HCT116 (cell line): ENCODE measurements at regions not wholly inside any gene's neighbourhood (a gene's known extent, or its start where the extent isn't known, plus 50 kb on each side); places are given as distances from the start of the nearest gene placed in this dataset.

Source experiments
- ATAC-seq: fragments of 200-7000 bp; cut with Tn5 transposase; 2 replicates; pipeline ENCODE4 v1.9.1; 2020; ENCODE audit warnings: mild to moderate bottlenecking, moderate library complexity
- BruUV-seq: library from RNA; stranded (reverse); fragments of 400-500 nt; replicated peaks from 2 replicates; lab custom pipeline; 2021; lab: Mats Ljungman, UMichigan
- CTCF ChIA-PET: fragments of 300-600 bp; sonication (Branson Sonifier 250); formaldehyde crosslinking; loops from one replicate; lab custom pipeline; 2021; ENCODE audit warnings: antibody characterized with exemption; lab: Charles Lee
- POLR2A ChIA-PET: fragments of 300-600, 350-600 bp; sonication (Branson Sonifier 250); formaldehyde crosslinking; loops from one replicate; lab custom pipeline; 2021; ENCODE audit warnings: antibody characterized with exemption; lab: Charles Lee
- RAD21 ChIA-PET, 2 experiments: fragments of 300-600 bp; sonication (Branson Sonifier 250); formaldehyde crosslinking; loops; one replicate each; lab custom pipeline; 2023; ENCODE audit warnings: low total read pairs in 2 of 2; ENCODE audit not compliant: uncharacterized antibody in 2 of 2, unreplicated experiment in 2 of 2, low non-redundant PET in 1 of 2; lab: Charles Lee
- DNase-seq: peaks from one replicate; pipeline ENCODE4 v3.0.0-alpha.2; 2010; ENCODE audit warnings: low read depth, low spot score
- H2AFZ ChIP-seq: fragments of 200-600 bp; shearing (Covaris generic), sonication (generic); 2 replicates; pipeline ENCODE4 v1.6.1; 2017; ENCODE audit warnings: low read depth, mixed run types, mixed read lengths, antibody characterized with exemption, low read length; ENCODE audit not compliant: poor library complexity, severe bottlenecking
- H3K27ac ChIP-seq: 2 replicates; pipeline ENCODE4 v1.5.1; 2012; ENCODE audit warnings: low read depth, low read length
- H3K27me3 ChIP-seq: fragments of 200-600 bp; sonication (generic); 2 replicates; pipeline ENCODE4 v1.6.1; 2016; ENCODE audit warnings: mixed run types, low read length, mixed read lengths; ENCODE audit not compliant: insufficient read depth
- H3K36me3 ChIP-seq, 2 experiments: fragments of 200-500 bp in 1 of 2; fragments of 200-600 bp in 1 of 2; sonication (Bioruptor generic) in 1 of 2; sonication (generic) in 1 of 2; 2 replicates each; pipeline versions ENCODE4 v1.5.1 to v1.6.1; 2014 to 2016; ENCODE audit warnings: low read length in 2 of 2, inconsistent platforms in 1 of 2, mixed read lengths in 1 of 2, mixed run types in 1 of 2; ENCODE audit not compliant: insufficient read depth in 2 of 2, control insufficient read depth in 1 of 2
- H3K4me1 ChIP-seq, 2 experiments: fragments of 200-600 bp in 1 of 2; sonication (generic) in 1 of 2; 2 replicates each; pipeline versions ENCODE4 v1.5.1 to v1.6.1; 2012 to 2017; ENCODE audit warnings: low read length in 2 of 2, inconsistent platforms in 1 of 2, mild to moderate bottlenecking in 1 of 2, mixed read lengths in 1 of 2, mixed run types in 1 of 2, moderate library complexity in 1 of 2; ENCODE audit not compliant: insufficient read depth in 2 of 2, control insufficient read depth in 1 of 2
- H3K4me2 ChIP-seq: fragments of 200-600 bp; sonication (generic); 2 replicates; pipeline ENCODE4 v1.6.1; 2017; ENCODE audit warnings: mixed run types, low read length, mixed read lengths
- H3K4me3 ChIP-seq, 2 experiments: fragments of 200-600 bp in 1 of 2; sonication (generic) in 1 of 2; replicated peaks in 1 of 2; 2 replicates each; pipeline ENCODE4 v1.5.1; 2011 to 2016; ENCODE audit warnings: low read length in 2 of 2, control low read depth in 1 of 2, low read depth in 1 of 2, mild to moderate bottlenecking in 1 of 2, mixed read lengths in 1 of 2, mixed run types in 1 of 2
- H3K79me2 ChIP-seq: fragments of 200-600 bp; sonication (generic); 2 replicates; pipeline ENCODE4 v1.6.1; 2017; ENCODE audit warnings: mild to moderate bottlenecking, mixed run types, low read length, moderate library complexity, mixed read lengths; ENCODE audit not compliant: insufficient read depth
- H3K9ac ChIP-seq: fragments of 200-600 bp; sonication (generic); 2 replicates; pipeline ENCODE4 v1.6.1; 2016; ENCODE audit warnings: low read length, mixed read lengths
- H3K9me2 ChIP-seq: fragments of 200-600 bp; sonication (generic), shearing (Covaris generic); 2 replicates; pipeline ENCODE4 v1.6.1; 2017; ENCODE audit warnings: mixed run types, mild to moderate bottlenecking, moderate library complexity; ENCODE audit not compliant: insufficient read depth
- H3K9me3 ChIP-seq, 2 experiments: fragments of 200-500 bp in 1 of 2; fragments of 200-600 bp in 1 of 2; sonication (Bioruptor generic) in 1 of 2; sonication (generic) in 1 of 2; 2 replicates each; pipeline ENCODE4 v1.6.1; 2014 to 2017; ENCODE audit warnings: low read length in 2 of 2, mixed read lengths in 2 of 2, inconsistent platforms in 1 of 2, low read depth in 1 of 2, mild to moderate bottlenecking in 1 of 2, mixed run types in 1 of 2, moderate library complexity in 1 of 2; ENCODE audit not compliant: control insufficient read depth in 1 of 2, insufficient read depth in 1 of 2
- H4K20me1 ChIP-seq: fragments of 200-600 bp; sonication (generic), shearing (Covaris generic); 2 replicates; pipeline ENCODE4 v1.6.1; 2017; ENCODE audit warnings: mixed run types, mild to moderate bottlenecking, moderate library complexity; ENCODE audit not compliant: insufficient read depth
- ATF3 ChIP-seq: IDR thresholded peaks from 2 replicates; pipeline ENCODE4 v1.6.1; 2012
- CEBPB ChIP-seq: IDR thresholded peaks from 2 replicates; pipeline ENCODE4 v1.6.1; 2012; ENCODE audit warnings: low read depth
- EZH2 ChIP-seq: fragments of 200-600 bp; sonication (generic); IDR thresholded peaks from 2 replicates; pipeline ENCODE4 v1.6.1; 2017; ENCODE audit warnings: antibody characterized with exemption, mixed run types
- EZH2phosphoT487 ChIP-seq: fragments of 200-600 bp; IDR thresholded peaks from 2 replicates; pipeline ENCODE4 v1.6.1; 2018; ENCODE audit warnings: antibody characterized with exemption, borderline replicate concordance
- JUND ChIP-seq: IDR thresholded peaks from 2 replicates; pipeline ENCODE4 v1.6.1; 2012
- SIN3A ChIP-seq: IDR thresholded peaks from 2 replicates; pipeline ENCODE4 v1.6.1; 2012; ENCODE audit warnings: low read depth
- SRF ChIP-seq: IDR thresholded peaks from 2 replicates; pipeline ENCODE4 v1.6.1; 2012; ENCODE audit warnings: low read depth
- YY1 ChIP-seq: IDR thresholded peaks from 2 replicates; pipeline ENCODE4 v1.6.1; 2011; ENCODE audit warnings: low read length, low read depth, moderate library complexity, mild to moderate bottlenecking; ENCODE audit not compliant: insufficient replicate concordance; ENCODE audit errors: extremely low read depth
- ZBTB33 ChIP-seq: IDR thresholded peaks from 2 replicates; pipeline ENCODE4 v1.6.1; 2011; ENCODE audit warnings: mild to moderate bottlenecking, low read length, moderate library complexity; ENCODE audit not compliant: insufficient replicate concordance; ENCODE audit errors: extremely low read depth
- ZFX ChIP-seq: fragments of 450-650 bp; IDR thresholded peaks from 2 replicates; pipeline ENCODE4 v1.6.1; 2017
- intact Hi-C: fragments of 100-400 bp; cut with micrococcal nuclease; formaldehyde crosslinking; loops from 2 replicates; pipeline ENCODE4 v1.10.0; 2022

DNA sequence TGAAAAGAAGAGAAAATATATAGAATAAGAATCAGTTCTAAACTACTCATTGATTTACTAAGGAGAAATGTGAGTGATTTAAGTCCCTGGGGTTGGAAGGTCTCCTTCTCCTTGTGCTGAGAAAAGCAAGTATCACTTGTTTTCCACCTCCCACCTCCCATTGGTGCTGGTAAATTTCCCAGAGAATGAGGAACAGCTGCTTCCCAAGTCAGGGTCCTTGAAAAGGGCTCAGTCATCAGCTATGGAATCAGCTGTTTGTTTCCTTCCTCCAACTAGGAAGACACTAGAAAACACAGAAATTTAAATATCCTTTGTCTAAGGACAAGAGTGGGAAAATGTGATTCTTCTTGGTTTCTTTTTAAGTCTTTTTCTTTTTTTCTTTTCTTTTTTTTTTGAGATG is 131.3 kb upstream of the C1orf21 start (continued):
- TF ChIP-seq EZH2phosphoT487: no peak
- TF ChIP-seq ATF3: no peak
- TF ChIP-seq ZFX: no peak
- no peak for TF ChIP-seq EZH2
- no peak for TF ChIP-seq CEBPB
- TF ChIP-seq JUND: no peak
- TF ChIP-seq SIN3A: no peak
- TF ChIP-seq YY1: no peak

GRCh38 chr1:184257873-184258272 is 129.0 kb upstream of the C1orf21 start:
- intact Hi-C loops: no loop called here
- H3K9ac ChIP-seq: no peak overlapping the region
- no peak overlapping the region for H3K4me2 ChIP-seq
- no peaks in the 10 kb centered on the region for H3K36me3 ChIP-seq
- no peaks in the 10 kb centered on the region for H3K9me3 ChIP-seq
- no TSS peak for BruUV-seq
- H3K4me1 ChIP-seq: no peaks in the 10 kb centered on the region
- ChIA-PET CTCF (no interaction called here), POLR2A (no interaction called here)
- H3K79me2 ChIP-seq: no peaks in the 10 kb centered on the region
- H3K27ac ChIP-seq: no peak overlapping the region
- TF ChIP-seq SRF: no peak
- TF ChIP-seq ZBTB33: no peak
- no peak for TF ChIP-seq SIN3A
- no peak for TF ChIP-seq CEBPB
- TF ChIP-seq, all 23 proteins: peak for 0
- Histone ChIP-seq H3K27me3 (0 out of 2 replicates have a peak, but pooled peaks cover 8% of the 10 kb centered on the region), H2AFZ (no peak overlapping the region), H3K9me2 (no peaks in the 10 kb centered on the region), H3K4me3 (no peak overlapping the region), H4K20me1 (no peaks in the 10 kb centered on the region)
- DNase-seq: no peak
- RAD21 ChIA-PET: no interaction called here
- no peak for ATAC-seq
